ENCODE measurements at regions not wholly inside any gene's neighbourhood (a gene's known extent, or its start where the extent isn't known, plus 50 kb on each side); places are given as distances from the start of the nearest gene placed in this dataset.

- DNase-seq (ENCODE audit: extremely low spot score), result no peak
- ChIA-PET CTCF (interaction anchor here (0.9 to 1.5 kb wide), 5 partner anchors 8 to 39 kb away, joined by 3 to 7 read pairs (median 4); no protein-coding TSS in a partner anchor), POLR2A (no interaction called here)
- no peak for TF ChIP-seq CTCF (IDR thresholded peaks at IDR 0.05; ENCODE audit: control extremely low read depth, extremely low read depth, low read depth, missing control alignments)
Measured at GRCh38 chr10:4775808-4776207, 50.2 kb upstream of the AKR1E2 start.

- ChIA-PET CTCF (no interaction called here), POLR2A (no interaction called here)
- no peak for DNase-seq (ENCODE audit: extremely low spot score)
- no peak for TF ChIP-seq CTCF (IDR thresholded peaks at IDR 0.05; ENCODE audit: control extremely low read depth, extremely low read depth, low read depth, missing control alignments)
Measured at GRCh38 chr10:4772202-4772570, 53.8 kb upstream of the AKR1E2 start.

- ChIA-PET CTCF (interaction anchor here (1.2 to 1.3 kb wide), 2 partner anchors 9 to 113 kb away, joined by 3 read pairs; no protein-coding TSS in a partner anchor), POLR2A (no interaction called here)
- no peak for TF ChIP-seq CTCF (IDR thresholded peaks at IDR 0.05; ENCODE audit: control extremely low read depth, extremely low read depth, low read depth, missing control alignments)
- no peak for DNase-seq (ENCODE audit: extremely low spot score)
Measured at GRCh38 chr10:4771554-4772201, 54.3 kb upstream of the AKR1E2 start.

GRCh38 chr10:4770801-4771553 is 55.0 kb upstream of the AKR1E2 start:
- peak; percentile 13 for TF ChIP-seq CTCF (IDR thresholded peaks at IDR 0.05; ENCODE audit: control extremely low read depth, extremely low read depth, low read depth, missing control alignments)
- DNase-seq (ENCODE audit: extremely low spot score), result no peak
- CTCF ChIA-PET, result interaction anchor here (1.2 to 2.5 kb wide), 5 partner anchors 10 to 1578 kb away, joined by 3 to 11 read pairs (median 5); no protein-coding TSS in a partner anchor
- POLR2A ChIA-PET, result no interaction called here

- POLR2A ChIA-PET, result no interaction called here
- no peak for DNase-seq (ENCODE audit: extremely low spot score)
- CTCF ChIA-PET, result interaction anchor here (1.9 kb wide), 1 partner anchor 8 kb away, joined by 5 read pairs; no protein-coding TSS in a partner anchor
- TF ChIP-seq CTCF (IDR thresholded peaks at IDR 0.05; ENCODE audit: control extremely low read depth, extremely low read depth, low read depth, missing control alignments), result no peak
Measured at GRCh38 chr10:4768416-4768815, 57.6 kb upstream of the AKR1E2 start.

GRCh38 chr10:4767033-4767814 is 58.8 kb upstream of the AKR1E2 start:
- DNase-seq (ENCODE audit: extremely low spot score), result no peak
- CTCF ChIA-PET, result interaction anchor here (0.7 to 4.0 kb wide), 9 partner anchors 9 to 1571 kb away, joined by 3 to 32 read pairs (median 5); no protein-coding TSS in a partner anchor
- POLR2A ChIA-PET, result no interaction called here
- TF ChIP-seq CTCF (IDR thresholded peaks at IDR 0.05; ENCODE audit: control extremely low read depth, extremely low read depth, low read depth, missing control alignments), result peak; percentile 42

Data from GM10248 (cell line).